ENCODE measurements at regions not wholly inside any gene's neighbourhood (a gene's known extent, or its start where the extent isn't known, plus 50 kb on each side); places are given as distances from the start of the nearest gene placed in this dataset.

- ATAC-seq, result no peak
- TF ChIP-seq CTCF (IDR thresholded peaks at IDR 0.05) (no peak), REST (IDR thresholded peaks at IDR 0.05; ENCODE audit: insufficient read depth in 1 of 2, low read depth in 2 of 2, low read length in 1 of 2) (no peak), POLR2AphosphoS5 (IDR thresholded peaks at IDR 0.05; ENCODE audit: low read depth, low read length) (no peak)
- intact Hi-C loops (cut with micrococcal nuclease; ENCODE audit: unreplicated experiment) (no loop called here), in situ Hi-C loops (cut with HindIII; ENCODE audit: low pct_unique_long_range_greater_than_20kb, low sequenced_read_pairs) (no loop called here)
- ChIA-PET POLR2A (no interaction called here), CTCF (no interaction called here)
- H3K4me3 ChIP-seq (ENCODE audit: low read depth in 2 of 2, low read length in 2 of 2), result no peak overlapping the region
- DNase-seq (ENCODE audit: low read depth, low spot score), result no peak
- no peak overlapping the region for H3K27ac ChIP-seq (ENCODE audit: low read length)
- H3K9me3 ChIP-seq (ENCODE audit: control insufficient read depth, insufficient read depth, low read depth, low read length), result no peaks in the 10 kb centered on the region
- H3K27me3 ChIP-seq (ENCODE audit: control insufficient read depth, insufficient read depth, low read length), result no peaks in the 10 kb centered on the region
- no TSS peak for BruUV-seq (replicated peaks)
- no peaks in the 10 kb centered on the region for H3K36me3 ChIP-seq (ENCODE audit: control insufficient read depth, insufficient read depth, low read length)
- peaks cover 3% of the 10 kb centered on the region; the same call in 1 of the 2 replicates for H3K4me1 ChIP-seq (ENCODE audit: control insufficient read depth, insufficient read depth, low read length)
These were observed 184.6 kb downstream of the ARHGAP12 start for GRCh38 chr10:31744025-31744424.

- Histone ChIP-seq H3K36me3 (ENCODE audit: control insufficient read depth, insufficient read depth, low read length) (no peaks in the 10 kb centered on the region), H3K27ac (ENCODE audit: low read length) (no peak overlapping the region), H3K9me3 (ENCODE audit: control insufficient read depth, insufficient read depth, low read depth, low read length) (no peaks in the 10 kb centered on the region), H3K27me3 (ENCODE audit: control insufficient read depth, insufficient read depth, low read length) (no peaks in the 10 kb centered on the region), H3K4me1 (ENCODE audit: control insufficient read depth, insufficient read depth, low read length) (no peaks in the 10 kb centered on the region; the same call in 1 of the 2 replicates), H3K4me3 (ENCODE audit: low read depth in 2 of 2, low read length in 2 of 2) (no peak overlapping the region)
- DNase-seq (ENCODE audit: low read depth, low spot score), result no peak
- intact Hi-C loops (cut with micrococcal nuclease; ENCODE audit: unreplicated experiment), result no loop called here
- in situ Hi-C loops (cut with HindIII; ENCODE audit: low pct_unique_long_range_greater_than_20kb, low sequenced_read_pairs), result no loop called here
- ChIA-PET POLR2A (no interaction called here), CTCF (no interaction called here)
- no peak for ATAC-seq
- no peak for TF ChIP-seq REST (IDR thresholded peaks at IDR 0.05; ENCODE audit: insufficient read depth in 1 of 2, low read depth in 2 of 2, low read length in 1 of 2)
- no peak for TF ChIP-seq SIN3A (IDR thresholded peaks at IDR 0.05; ENCODE audit: borderline replicate concordance, insufficient read depth, low read depth, low read length)
- TF ChIP-seq TCF7L2 (IDR thresholded peaks at IDR 0.05; ENCODE audit: low read depth, low read length), result no peak
- TF ChIP-seq POLR2AphosphoS5 (IDR thresholded peaks at IDR 0.05; ENCODE audit: low read depth, low read length), result no peak
- no peak for TF ChIP-seq CTCF (IDR thresholded peaks at IDR 0.05)
- no TSS peak for BruUV-seq (replicated peaks)
These were observed 186.4 kb downstream of the ARHGAP12 start for GRCh38 chr10:31742255-31742654.
